H9 (cell line): ENCODE measurements at regions not wholly inside any gene's neighbourhood (a gene's known extent, or its start where the extent isn't known, plus 50 kb on each side); places are given as distances from the start of the nearest gene placed in this dataset.
"Not testable (repeated sequence)": the region's sequence is repeated elsewhere in the genome, so short reads cannot be mapped to it uniquely, and the experiment has no call there.

Experiments
- DNase-seq: peaks from one replicate; pipeline ENCODE4 v3.0.0-alpha.2; 2017
- H2AFZ ChIP-seq: one replicate; pipeline ENCODE4 v1.6.1; 2013; ENCODE audit warnings: mild to moderate bottlenecking, low read length, control low read depth, moderate library complexity
- H2AK5ac ChIP-seq: 2 replicates; pipeline ENCODE4 v1.6.1; 2013; ENCODE audit warnings: low read length, control low read depth, mixed read lengths; ENCODE audit not compliant: insufficient read length
- H2BK120ac ChIP-seq: one replicate; pipeline ENCODE4 v1.6.1; 2013; ENCODE audit warnings: low read depth, mild to moderate bottlenecking, low read length, control low read depth, inconsistent platforms; ENCODE audit not compliant: poor library complexity, severe bottlenecking
- H2BK12ac ChIP-seq: 2 replicates; pipeline ENCODE4 v1.6.1; 2013; ENCODE audit warnings: low read length, control low read depth, mixed read lengths, low read depth; ENCODE audit not compliant: insufficient read length
- H2BK15ac ChIP-seq: 2 replicates; pipeline ENCODE4 v1.6.1; 2013; ENCODE audit warnings: low read depth, low read length, control low read depth
- H2BK20ac ChIP-seq: one replicate; pipeline ENCODE4 v1.6.1; 2013; ENCODE audit warnings: low read depth, mild to moderate bottlenecking, low read length, control low read depth, inconsistent platforms; ENCODE audit not compliant: poor library complexity, severe bottlenecking
- H2BK5ac ChIP-seq: 2 replicates; pipeline ENCODE4 v1.6.1; 2013; ENCODE audit warnings: low read length, control low read depth, mixed read lengths; ENCODE audit not compliant: insufficient read length
- H3K14ac ChIP-seq: 2 replicates; pipeline ENCODE4 v1.6.1; 2013; ENCODE audit warnings: low read length, control low read depth; ENCODE audit not compliant: insufficient read depth
- H3K18ac ChIP-seq: 2 replicates; pipeline ENCODE4 v1.6.1; 2013; ENCODE audit warnings: low read depth, mild to moderate bottlenecking, mixed read lengths, low read length, control low read depth; ENCODE audit not compliant: insufficient read length
- H3K23ac ChIP-seq: 2 replicates; pipeline ENCODE4 v1.6.1; 2013; ENCODE audit warnings: low read length, control low read depth, mixed read lengths, low read depth; ENCODE audit not compliant: insufficient read length
- H3K23me2 ChIP-seq: 2 replicates; pipeline ENCODE4 v1.6.1; 2013; ENCODE audit warnings: low read depth, mild to moderate bottlenecking, mixed read lengths, low read length, control low read depth; ENCODE audit not compliant: insufficient read length, poor library complexity, severe bottlenecking
- H3K27ac ChIP-seq: 2 replicates; pipeline ENCODE4 v1.5.1; 2013; ENCODE audit warnings: low read length, control low read depth, mixed read lengths, low read depth; ENCODE audit not compliant: insufficient read length
- H3K27me3 ChIP-seq: 2 replicates; pipeline ENCODE4 v1.6.1; 2013; ENCODE audit warnings: low read length, control low read depth, inconsistent platforms; ENCODE audit not compliant: insufficient read depth
- H3K4ac ChIP-seq: 2 replicates; pipeline ENCODE4 v1.6.1; 2013; ENCODE audit warnings: low read depth, mild to moderate bottlenecking, control low read depth, inconsistent platforms, low read length, moderate library complexity
- H3K4me1 ChIP-seq: 2 replicates; pipeline ENCODE4 v1.6.1; 2013; ENCODE audit warnings: low read length, control low read depth, inconsistent platforms; ENCODE audit not compliant: insufficient read depth
- H3K4me2 ChIP-seq: 2 replicates; pipeline ENCODE4 v1.6.1; 2013; ENCODE audit warnings: low read length, control low read depth, mixed read lengths; ENCODE audit not compliant: insufficient read length, insufficient read depth
- H3K56ac ChIP-seq: 2 replicates; pipeline ENCODE4 v1.6.1; 2013; ENCODE audit warnings: low read depth, mild to moderate bottlenecking, mixed read lengths, low read length, control low read depth; ENCODE audit not compliant: insufficient read length
- H3K79me1 ChIP-seq: 2 replicates; pipeline ENCODE4 v1.6.1; 2013; ENCODE audit warnings: low read depth, mild to moderate bottlenecking, moderate library complexity, low read length, control low read depth, inconsistent platforms; ENCODE audit not compliant: insufficient read depth, poor library complexity, severe bottlenecking
- H3K79me2 ChIP-seq: 2 replicates; pipeline ENCODE4 v1.6.1; 2013; ENCODE audit warnings: low read length, control low read depth, inconsistent platforms; ENCODE audit not compliant: insufficient read depth
- H3K9ac ChIP-seq: 2 replicates; pipeline ENCODE4 v1.6.1; 2013; ENCODE audit warnings: low read length, control low read depth, mixed read lengths; ENCODE audit not compliant: insufficient read length; ENCODE audit errors: extremely low read depth
- H3K9me3 ChIP-seq: one replicate; pipeline ENCODE4 v1.6.1; 2013; ENCODE audit warnings: low read depth, low read length, inconsistent platforms; ENCODE audit not compliant: control insufficient read depth
- H3T11ph ChIP-seq: one replicate; pipeline ENCODE4 v1.6.1; 2013; ENCODE audit warnings: mild to moderate bottlenecking, low read length, control low read depth, inconsistent platforms
- H4K20me1 ChIP-seq: one replicate; pipeline ENCODE4 v1.6.1; 2013; ENCODE audit not compliant: control insufficient read depth, insufficient read length, insufficient read depth
- H4K5ac ChIP-seq: 2 replicates; pipeline ENCODE4 v1.6.1; 2013; ENCODE audit warnings: low read depth, mild to moderate bottlenecking, mixed read lengths, low read length, control low read depth; ENCODE audit not compliant: insufficient read length
- H4K8ac ChIP-seq: replicated peaks from 2 replicates; pipeline ENCODE4 v1.6.1; 2013; ENCODE audit warnings: low read length, control low read depth, mixed read lengths, low read depth; ENCODE audit not compliant: insufficient read length
- H4K91ac ChIP-seq: 2 replicates; pipeline ENCODE4 v1.6.1; 2013; ENCODE audit warnings: low read depth, mild to moderate bottlenecking, moderate library complexity, mixed read lengths, low read length, control low read depth; ENCODE audit not compliant: insufficient read length
- H3K27ac Mint-ChIP-seq, 3 experiments: 2 replicates in 2 of 3; 3 replicates in 1 of 3; pipeline ENCODE4 v1.8.0; 2020 to 2021; ENCODE audit warnings: mixed read lengths in 3 of 3, mild to moderate bottlenecking in 1 of 3, moderate library complexity in 1 of 3
- H3K27me3 Mint-ChIP-seq: 2 replicates; pipeline ENCODE4 v1.8.0; 2021; ENCODE audit warnings: low read depth, mild to moderate bottlenecking, moderate library complexity, mixed read lengths
- H3K36me3 Mint-ChIP-seq, 3 experiments: 2 replicates in 2 of 3; 3 replicates in 1 of 3; pipeline ENCODE4 v1.8.0; 2020 to 2021; ENCODE audit warnings: low read depth in 3 of 3, mixed read lengths in 3 of 3; ENCODE audit not compliant: insufficient read depth in 1 of 3
- H3K4me1 Mint-ChIP-seq, 2 experiments: 2 replicates each; pipeline ENCODE4 v1.8.0; 2020; ENCODE audit warnings: mixed read lengths in 2 of 2
- H3K4me3 Mint-ChIP-seq, 2 experiments: 2 replicates in 1 of 2; 3 replicates in 1 of 2; pipeline ENCODE4 v1.8.0; 2020 to 2021; ENCODE audit warnings: mild to moderate bottlenecking in 2 of 2, mixed read lengths in 2 of 2, moderate library complexity in 1 of 2
- H3K9me3 Mint-ChIP-seq, 2 experiments: 2 replicates in 1 of 2; 3 replicates in 1 of 2; pipeline ENCODE4 v1.8.0; 2020; ENCODE audit warnings: mild to moderate bottlenecking in 2 of 2, mixed read lengths in 2 of 2, moderate library complexity in 1 of 2
- CTCF ChIP-seq: fragments of 200-600 bp; sonication (generic); conservative IDR thresholded peaks from 3 replicates; pipeline ENCODE4 v1.8.0; 2021; ENCODE audit warnings: antibody characterized with exemption, mild to moderate bottlenecking
- WGBS: extraction: QIAGEN DNeasy Blood & Tissue Kit; methylation state at CpG from one replicate; pipeline ENCODE4 v1.1.7; 2013; ENCODE audit warnings: missing lambda C conversion rate, low lambda C conversion rate, mixed read lengths; ENCODE audit not compliant: insufficient read length; ENCODE audit errors: extremely low coverage; 5-methylcytosine and 5-hydroxymethylcytosine counted together

GRCh38 chr2:175414191-175414881, 232.8 kb upstream of the ATP5MC3 start:
- H3K56ac ChIP-seq: no peak overlapping the region
- no peak overlapping the region for H3T11ph ChIP-seq
- no peaks in the 10 kb centered on the region for H4K20me1 ChIP-seq
- Mint-ChIP-seq H3K4me1 (no peaks in the 10 kb centered on the region), H3K9me3 (no peaks in the 10 kb centered on the region), H3K27me3 (no peaks in the 10 kb centered on the region; the same call in 1 of the 2 replicates), H3K27ac (no peak overlapping the region), H3K36me3 (no peaks in the 10 kb centered on the region), H3K4me3 (no peak overlapping the region)
- H3K18ac ChIP-seq: no peak overlapping the region
- no peak for DNase-seq
- no peaks in the 10 kb centered on the region for H3K27me3 ChIP-seq
- TF ChIP-seq CTCF: no peak
- H2BK120ac ChIP-seq: no peak overlapping the region
- H4K5ac ChIP-seq: no peak overlapping the region
- no peaks in the 10 kb centered on the region for H3K79me1 ChIP-seq
- no peaks in the 10 kb centered on the region for H3K4me1 ChIP-seq
- no peaks in the 10 kb centered on the region for H3K79me2 ChIP-seq
- no peaks in the 10 kb centered on the region for H3K23me2 ChIP-seq
- WGBS: no CpG with 5 or more reads among the region's 5 CpGs
- no peak overlapping the region for H3K27ac ChIP-seq
- H3K4me2 ChIP-seq: no peak overlapping the region
- no peak overlapping the region for H3K14ac ChIP-seq
- H2AK5ac ChIP-seq: no peak overlapping the region
- no peak overlapping the region for H4K91ac ChIP-seq
- H2BK20ac ChIP-seq: no peak overlapping the region
- H4K8ac ChIP-seq: no peak overlapping the region
- H3K4ac ChIP-seq: no peak overlapping the region
- H2BK5ac ChIP-seq: no peak overlapping the region
- H3K9ac ChIP-seq: no peak overlapping the region
- no peaks in the 10 kb centered on the region for H3K9me3 ChIP-seq
- H3K23ac ChIP-seq: no peak overlapping the region
- H2AFZ ChIP-seq: no peak overlapping the region
- H2BK15ac ChIP-seq: no peak overlapping the region
- no peak overlapping the region for H2BK12ac ChIP-seq

- not testable (repeated sequence) for H3K14ac ChIP-seq, H3K27me3 Mint-ChIP-seq, H3K27me3 ChIP-seq, H3K4me1 Mint-ChIP-seq, H3K27ac Mint-ChIP-seq, H3K9me3 Mint-ChIP-seq, H3K79me2 ChIP-seq, DNase-seq, H2BK12ac ChIP-seq, H3K4ac ChIP-seq, H4K91ac ChIP-seq, H3K4me1 ChIP-seq, H4K8ac ChIP-seq, H3K56ac ChIP-seq, H4K5ac ChIP-seq, H3K9ac ChIP-seq, H2BK120ac ChIP-seq, H3K27ac ChIP-seq, H4K20me1 ChIP-seq, H2AFZ ChIP-seq, H3T11ph ChIP-seq, H3K23me2 ChIP-seq, H3K4me2 ChIP-seq, H2BK5ac ChIP-seq, H2BK15ac ChIP-seq, H3K36me3 Mint-ChIP-seq, H2AK5ac ChIP-seq, H3K9me3 ChIP-seq, H3K18ac ChIP-seq, H3K23ac ChIP-seq, H2BK20ac ChIP-seq, H3K4me3 Mint-ChIP-seq, H3K79me1 ChIP-seq
- no CpG with 5 or more reads among the region's 1 CpG for WGBS
Measured at GRCh38 chr2:175410941-175411340, 229.4 kb upstream of the ATP5MC3 start.
